ENCODE measurements at regions not wholly inside any gene's neighbourhood (a gene's known extent, or its start where the extent isn't known, plus 50 kb on each side); places are given as distances from the start of the nearest gene placed in this dataset.

- Mint-ChIP-seq H3K4me1 (no peaks in the 10 kb centered on the region; the same call in 2 of the 3 replicates), H3K4me3 (no peak overlapping the region), H3K36me3 (ENCODE audit: low read depth) (no peaks in the 10 kb centered on the region), H3K27me3 (ENCODE audit: insufficient read depth, low read depth, poor library complexity) (peaks cover 1% of the 10 kb centered on the region), H3K9me3 (no peaks in the 10 kb centered on the region), H3K27ac (no peak overlapping the region)
- H3F3A ChIP-seq (replicated peaks; ENCODE audit: low read depth): no peaks in the 10 kb centered on the region
- no peaks in the 10 kb centered on the region for H3K36me3 ChIP-seq (ENCODE audit: insufficient read depth)
- no peak overlapping the region for H3K27ac ChIP-seq (ENCODE audit: low read depth)
- H3K4me2 ChIP-seq: no peak overlapping the region
- no peaks in the 10 kb centered on the region for H3K27me3 ChIP-seq (ENCODE audit: insufficient read depth)
- H3K79me2 ChIP-seq (replicated peaks; ENCODE audit: insufficient read depth): no peaks in the 10 kb centered on the region
- TF ChIP-seq STAT1 (IDR thresholded peaks at IDR 0.05; ENCODE audit: unreplicated experiment) (no peak), ZNF462 (CRISPR knock-in tag; IDR thresholded peaks at IDR 0.05) (no peak), ZNF114 (CRISPR knock-in tag; IDR thresholded peaks at IDR 0.05) (no peak), ZNF331 (CRISPR knock-in tag; IDR thresholded peaks at IDR 0.05; ENCODE audit: low read depth) (no peak), CREB1 (CRISPR knock-in tag; IDR thresholded peaks at IDR 0.05; ENCODE audit: low read depth) (no peak), POLR2AphosphoS5 (IDR thresholded peaks at IDR 0.05; ENCODE audit: low read depth) (no peak), CTCF (conservative IDR thresholded peaks at IDR 0.05; ENCODE audit: low read depth in 2 of 2) (no peak), NANOG (IDR thresholded peaks at IDR 0.05; ENCODE audit: borderline replicate concordance) (no peak), EZH2phosphoT487 (IDR thresholded peaks at IDR 0.05; ENCODE audit: unreplicated experiment) (no peak), JUNB (IDR thresholded peaks at IDR 0.05; ENCODE audit: unreplicated experiment) (no peak), EZH2 (IDR thresholded peaks at IDR 0.05; ENCODE audit: low read depth, unreplicated experiment) (no peak)
- TF ChIP-seq, protein P1, sequence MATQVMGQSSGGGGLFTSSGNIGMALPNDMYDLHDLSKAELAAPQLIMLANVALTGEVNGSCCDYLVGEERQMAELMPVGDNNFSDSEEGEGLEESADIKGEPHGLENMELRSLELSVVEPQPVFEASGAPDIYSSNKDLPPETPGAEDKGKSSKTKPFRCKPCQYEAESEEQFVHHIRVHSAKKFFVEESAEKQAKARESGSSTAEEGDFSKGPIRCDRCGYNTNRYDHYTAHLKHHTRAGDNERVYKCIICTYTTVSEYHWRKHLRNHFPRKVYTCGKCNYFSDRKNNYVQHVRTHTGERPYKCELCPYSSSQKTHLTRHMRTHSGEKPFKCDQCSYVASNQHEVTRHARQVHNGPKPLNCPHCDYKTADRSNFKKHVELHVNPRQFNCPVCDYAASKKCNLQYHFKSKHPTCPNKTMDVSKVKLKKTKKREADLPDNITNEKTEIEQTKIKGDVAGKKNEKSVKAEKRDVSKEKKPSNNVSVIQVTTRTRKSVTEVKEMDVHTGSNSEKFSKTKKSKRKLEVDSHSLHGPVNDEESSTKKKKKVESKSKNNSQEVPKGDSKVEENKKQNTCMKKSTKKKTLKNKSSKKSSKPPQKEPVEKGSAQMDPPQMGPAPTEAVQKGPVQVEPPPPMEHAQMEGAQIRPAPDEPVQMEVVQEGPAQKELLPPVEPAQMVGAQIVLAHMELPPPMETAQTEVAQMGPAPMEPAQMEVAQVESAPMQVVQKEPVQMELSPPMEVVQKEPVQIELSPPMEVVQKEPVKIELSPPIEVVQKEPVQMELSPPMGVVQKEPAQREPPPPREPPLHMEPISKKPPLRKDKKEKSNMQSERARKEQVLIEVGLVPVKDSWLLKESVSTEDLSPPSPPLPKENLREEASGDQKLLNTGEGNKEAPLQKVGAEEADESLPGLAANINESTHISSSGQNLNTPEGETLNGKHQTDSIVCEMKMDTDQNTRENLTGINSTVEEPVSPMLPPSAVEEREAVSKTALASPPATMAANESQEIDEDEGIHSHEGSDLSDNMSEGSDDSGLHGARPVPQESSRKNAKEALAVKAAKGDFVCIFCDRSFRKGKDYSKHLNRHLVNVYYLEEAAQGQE (IDR thresholded peaks at IDR 0.05; ENCODE audit: unreplicated experiment): no peak
- TF ChIP-seq, protein P2, sequence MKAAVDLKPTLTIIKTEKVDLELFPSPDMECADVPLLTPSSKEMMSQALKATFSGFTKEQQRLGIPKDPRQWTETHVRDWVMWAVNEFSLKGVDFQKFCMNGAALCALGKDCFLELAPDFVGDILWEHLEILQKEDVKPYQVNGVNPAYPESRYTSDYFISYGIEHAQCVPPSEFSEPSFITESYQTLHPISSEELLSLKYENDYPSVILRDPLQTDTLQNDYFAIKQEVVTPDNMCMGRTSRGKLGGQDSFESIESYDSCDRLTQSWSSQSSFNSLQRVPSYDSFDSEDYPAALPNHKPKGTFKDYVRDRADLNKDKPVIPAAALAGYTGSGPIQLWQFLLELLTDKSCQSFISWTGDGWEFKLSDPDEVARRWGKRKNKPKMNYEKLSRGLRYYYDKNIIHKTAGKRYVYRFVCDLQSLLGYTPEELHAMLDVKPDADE (IDR thresholded peaks at IDR 0.05): no peak
- DNase-seq (ENCODE audit: low spot score): no peak
- 0 out of 2 replicates have a peak overlapping the region, but pooled peaks have one; percentile 28 for H2AFZ ChIP-seq
- H3K4me1 ChIP-seq (ENCODE audit: insufficient read depth): no peaks in the 10 kb centered on the region
- H3K4me3 ChIP-seq: no peak overlapping the region
- H3K9me2 ChIP-seq (ENCODE audit: insufficient read depth): no peaks in the 10 kb centered on the region
- no peak for ATAC-seq
- no peaks in the 10 kb centered on the region for H4K20me1 ChIP-seq (replicated peaks; ENCODE audit: insufficient read depth)
These were observed 109.2 kb upstream of the STT3B start for GRCh38 chr3:31423482-31423881.
